Stimulated activated CD8-positive, alpha-beta memory T cell treated with anti-CD3 and anti-CD28 coated beads, Interleukin-7, amount 100 ng/mL, for 48 hours (primary cell): ENCODE measurements at regions not wholly inside any gene's neighbourhood (a gene's known extent, or its start where the extent isn't known, plus 50 kb on each side); places are given as distances from the start of the nearest gene placed in this dataset.
"Not testable (repeated sequence)": the region's sequence is repeated elsewhere in the genome, so short reads cannot be mapped to it uniquely, and the experiment has no call there.

Source experiments
- DNase-seq, 2 donors: peaks; one replicate each; pipeline ENCODE4 v3.0.0-alpha.2; 2020; ENCODE audit warnings: low read depth in 1 of 2; ENCODE audit errors: extremely low read depth in 1 of 2

DNA sequence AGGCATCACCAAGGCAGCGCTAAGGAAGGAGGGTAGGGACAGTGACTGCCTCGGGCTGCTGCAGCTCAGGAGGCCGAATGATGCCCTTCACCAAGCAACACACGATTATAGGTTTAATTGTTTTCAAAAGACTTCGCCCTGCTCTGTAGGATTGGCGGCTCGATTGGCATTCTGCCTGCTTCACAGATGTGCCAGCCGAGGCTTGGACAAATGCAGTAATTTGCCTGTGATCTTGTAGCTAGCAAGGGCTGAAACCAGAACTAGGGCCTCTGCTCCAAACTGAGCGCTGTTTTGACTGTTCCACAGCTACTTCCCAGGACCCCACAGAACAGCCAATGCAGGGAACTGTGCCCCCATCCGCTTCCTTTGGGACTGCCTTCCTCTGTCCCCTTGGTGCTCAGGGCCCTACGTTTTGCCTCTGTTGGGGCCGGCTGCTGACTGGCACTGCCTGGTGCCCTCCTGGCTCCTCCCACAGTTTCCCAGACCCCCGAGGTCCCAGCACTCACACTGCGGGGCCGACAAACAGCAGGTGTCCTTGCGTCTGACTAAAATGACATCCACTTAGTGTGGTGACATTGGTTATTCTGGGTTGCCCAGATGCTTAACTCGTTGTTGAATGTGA is 62.6 kb upstream of the EN2 start:
- no peak for DNase-seq

DNA sequence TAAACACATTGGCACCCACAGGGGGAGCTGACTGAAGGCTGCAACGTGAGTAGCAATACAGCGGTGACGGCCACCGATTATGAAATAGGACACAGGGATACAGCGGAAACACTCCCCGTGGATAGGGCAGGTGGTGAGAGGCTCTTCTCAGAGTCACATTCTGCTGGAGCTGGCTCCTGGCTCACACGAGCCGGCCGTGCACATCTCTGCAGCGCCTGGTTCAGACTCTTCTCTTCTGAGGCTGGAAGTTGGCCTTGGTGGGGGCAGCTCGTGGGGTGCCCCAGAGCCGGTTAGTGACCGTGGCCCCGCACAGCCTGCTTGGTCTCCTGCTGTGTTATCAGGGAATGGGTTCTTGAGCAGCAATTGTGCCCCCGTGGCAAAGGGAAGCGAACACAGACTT is 61.3 kb upstream of the EN2 start:
- DNase-seq: no peak

- not testable (repeated sequence) for DNase-seq
Observed at GRCh38 chr7:155397758-155398714, 59.9 kb upstream of the EN2 start.

- no peak for DNase-seq
Observed at GRCh38 chr7:155398944-155399343, 59.0 kb upstream of the EN2 start.

GRCh38 chr7:155399577-155399976 is 58.4 kb upstream of the EN2 start:
- no peak for DNase-seq

DNA sequence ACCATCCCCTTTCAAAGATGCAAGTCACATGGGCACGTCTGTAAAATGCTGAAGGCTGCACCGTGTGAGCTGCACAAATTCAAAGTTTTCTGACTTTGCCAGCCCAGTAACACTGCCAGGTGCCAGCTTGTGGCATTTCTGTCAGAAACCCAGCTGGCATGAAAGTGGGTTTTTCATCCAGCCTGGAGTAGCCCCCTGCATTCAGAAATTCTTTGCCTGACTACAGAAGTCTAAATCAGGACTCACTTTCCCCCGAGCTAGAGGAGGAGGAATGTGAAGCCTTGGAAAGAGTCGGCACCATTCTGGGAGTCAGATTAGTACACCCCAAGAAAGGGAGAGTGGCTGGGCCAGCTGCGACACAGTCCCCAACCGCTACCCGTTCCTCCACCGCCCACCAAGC is 56.7 kb upstream of the EN2 start:
- DNase-seq: no peak

DNA sequence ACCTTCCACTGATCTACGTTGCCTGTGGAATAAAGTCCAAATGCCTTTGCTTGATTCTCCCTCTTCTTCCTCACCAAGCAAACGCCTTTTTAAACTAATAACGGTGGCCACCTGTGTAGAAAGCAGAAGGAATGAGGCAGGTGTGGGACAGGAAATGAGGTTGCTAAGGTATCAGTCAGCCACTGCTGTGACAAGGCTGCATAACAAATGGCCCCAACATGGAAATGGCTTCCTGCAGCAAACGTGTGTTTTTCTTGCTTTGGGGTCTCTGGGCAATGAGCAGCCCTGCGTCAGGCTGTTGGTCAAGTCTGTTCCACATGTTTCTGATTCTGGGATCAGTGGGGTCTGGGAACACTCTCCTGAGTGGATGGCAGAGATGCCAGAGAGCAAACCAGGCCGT is 56.0 kb upstream of the EN2 start:
- no peak for DNase-seq

DNA sequence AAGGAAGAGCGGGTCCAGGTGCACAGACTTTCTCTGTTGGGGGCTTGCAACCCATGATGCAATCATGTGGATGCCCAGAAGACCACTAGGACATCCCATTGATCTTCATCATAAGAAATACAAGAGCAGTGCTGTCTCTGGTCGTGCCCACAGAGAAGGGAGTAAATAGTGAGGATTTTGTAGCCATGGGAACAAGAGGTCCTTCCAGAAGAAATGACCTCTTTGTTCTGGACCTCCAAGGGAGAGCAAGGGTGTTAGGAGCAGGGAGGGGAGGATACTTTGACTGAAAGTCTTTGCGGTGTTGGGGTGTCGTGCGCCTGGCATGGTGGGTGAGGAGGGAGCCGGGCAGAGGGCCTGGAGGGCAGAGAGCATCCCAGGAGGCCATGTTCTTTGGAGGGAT is 55.0 kb upstream of the EN2 start:
- no peak for DNase-seq

DNA sequence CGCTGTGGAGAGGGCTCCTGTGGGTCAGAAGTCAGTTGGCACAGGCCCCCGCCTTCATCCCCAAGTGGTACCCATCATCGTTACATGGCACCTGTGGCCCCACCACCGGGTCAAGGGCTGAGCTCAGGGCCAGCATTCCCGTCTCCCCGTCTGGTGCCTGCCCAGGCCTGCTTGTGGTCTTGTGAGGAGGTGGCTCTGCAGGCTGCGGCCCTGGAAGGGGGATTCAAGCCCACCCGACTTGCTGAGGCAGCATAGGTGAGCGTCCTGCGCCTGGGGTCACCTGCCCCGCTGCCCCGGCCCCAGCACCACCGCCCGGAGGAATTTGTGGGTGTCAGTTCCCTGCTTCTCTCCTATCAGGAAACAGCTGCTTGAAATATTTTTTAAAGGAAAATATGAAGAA is 53.0 kb upstream of the EN2 start:
- no peak for DNase-seq

- DNase-seq: no peak
Observed at GRCh38 chr7:155405399-155406318, 52.3 kb upstream of the EN2 start.

DNA sequence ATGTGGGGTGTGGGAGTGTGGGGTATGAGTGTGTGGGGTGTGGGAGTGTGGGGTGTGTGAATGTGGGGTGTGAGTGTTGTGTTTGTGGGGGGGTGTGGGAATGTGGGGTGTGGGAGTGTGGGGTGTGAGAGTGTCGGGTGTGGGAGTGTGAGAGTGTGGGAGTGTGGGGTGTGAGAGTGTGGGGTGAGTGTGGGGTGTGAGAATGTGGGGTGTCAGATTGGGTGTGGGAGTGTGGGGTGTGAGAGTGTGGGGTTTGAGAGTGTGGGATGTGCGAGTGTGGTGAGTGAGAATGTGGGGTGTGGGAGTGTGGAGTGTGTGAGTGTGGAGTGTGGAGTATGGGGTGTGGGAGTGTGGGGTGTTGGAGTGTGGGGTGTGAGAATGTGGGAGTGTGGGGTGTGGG is 50.1 kb upstream of the EN2 start:
- DNase-seq: no peak
